SHP77 (cell line): ENCODE measurements at regions not wholly inside any gene's neighbourhood (a gene's known extent, or its start where the extent isn't known, plus 50 kb on each side); places are given as distances from the start of the nearest gene placed in this dataset.
"Not testable (repeated sequence)": the region's sequence is repeated elsewhere in the genome, so short reads cannot be mapped to it uniquely, and the experiment has no call there.

Source experiments
- DNase-seq, 2 experiments: peaks; one replicate each; lab custom pipeline; 2025; lab: John Stamatoyannopoulos, UW

- no peak for DNase-seq
These were observed 889.1 kb upstream of the ZEB2 start for GRCh38 chr2:145408980-145409379.

GRCh38 chr2:145404690-145405089 lies 884.8 kb upstream of the ZEB2 start:
- DNase-seq: no peak

- no peak for DNase-seq
These were observed 882.9 kb upstream of the ZEB2 start for GRCh38 chr2:145402706-145403277.

GRCh38 chr2:145399131-145399530 lies 879.2 kb upstream of the ZEB2 start:
- no peak for DNase-seq

- DNase-seq: no peak
These were observed 874.3 kb upstream of the ZEB2 start for GRCh38 chr2:145394181-145394580.

GRCh38 chr2:145386973-145387372 lies 867.1 kb upstream of the ZEB2 start:
- no peak for DNase-seq

GRCh38 chr2:145383961-145384360 lies 864.0 kb upstream of the ZEB2 start:
- no peak for DNase-seq

GRCh38 chr2:145380436-145381017 lies 860.6 kb upstream of the ZEB2 start:
- DNase-seq: peak in 1 of 2 experiments; percentile 0

- DNase-seq: no peak
These were observed 860.0 kb upstream of the ZEB2 start for GRCh38 chr2:145379934-145380333.

GRCh38 chr2:145374165-145374564 lies 854.2 kb upstream of the ZEB2 start:
- DNase-seq: no peak

GRCh38 chr2:145367334-145367733 lies 847.4 kb upstream of the ZEB2 start:
- DNase-seq: not testable (repeated sequence)

- no peak for DNase-seq
These were observed 846.4 kb upstream of the ZEB2 start for GRCh38 chr2:145366341-145366740.

- DNase-seq: no peak
These were observed 840.3 kb upstream of the ZEB2 start for GRCh38 chr2:145360129-145360790.

GRCh38 chr2:145359561-145359960 lies 839.6 kb upstream of the ZEB2 start:
- DNase-seq: no peak

- no peak for DNase-seq
These were observed 836.1 kb upstream of the ZEB2 start for GRCh38 chr2:145356056-145356455.

GRCh38 chr2:145352484-145352883 lies 832.6 kb upstream of the ZEB2 start:
- no peak for DNase-seq

GRCh38 chr2:145351864-145352425 lies 832.0 kb upstream of the ZEB2 start:
- DNase-seq: no peak

GRCh38 chr2:145350011-145350410 lies 830.1 kb upstream of the ZEB2 start:
- DNase-seq: no peak

GRCh38 chr2:145344076-145344724 lies 824.3 kb upstream of the ZEB2 start:
- no peak for DNase-seq

- DNase-seq: no peak
These were observed 823.4 kb upstream of the ZEB2 start for GRCh38 chr2:145343287-145343686.

GRCh38 chr2:145341536-145341935 lies 821.6 kb upstream of the ZEB2 start:
- no peak for DNase-seq

- DNase-seq: no peak
These were observed 819.7 kb upstream of the ZEB2 start for GRCh38 chr2:145339646-145340045.
